Naive thymus-derived CD8-positive, alpha-beta T cell (primary cell): ENCODE measurements at regions not wholly inside any gene's neighbourhood (a gene's known extent, or its start where the extent isn't known, plus 50 kb on each side); places are given as distances from the start of the nearest gene placed in this dataset.

Experiments
- ATAC-seq, 2 donors: fragments of 150-1000 bp; cut with Tn5 transposase in 1 of 2; sonication (Bioruptor Pico), chemical (Tn5 transposase) in 1 of 2; 1 replicate in 1 of 2; 2 replicates in 1 of 2; pipeline ENCODE4 v1.10.0; 2021; ENCODE audit warnings: mild to moderate bottlenecking in 2 of 2, moderate library complexity in 2 of 2
- POLR2A ChIA-PET: fragments of 350-600 bp; sonication (Branson Sonifier 250); formaldehyde crosslinking; loops from one replicate; lab custom pipeline; 2021; ENCODE audit warnings: antibody characterized with exemption; lab: Charles Lee
- DNase-seq, 10 donors: peaks; one replicate each; pipeline versions ENCODE4 v3.0.0 to v3.0.0-alpha.2; 2020 to 2022
- H3K27ac Mint-ChIP-seq, 10 donors: one replicate each; pipeline ENCODE4 v1.8.0; 2020 to 2022; ENCODE audit warnings: mild to moderate bottlenecking in 10 of 10, mixed read lengths in 10 of 10, moderate library complexity in 4 of 10, inconsistent platforms in 1 of 10
- H3K27me3 Mint-ChIP-seq, 5 donors: one replicate each; pipeline ENCODE4 v1.8.0; 2021 to 2022; ENCODE audit warnings: mixed read lengths in 5 of 5
- H3K36me3 Mint-ChIP-seq, 3 donors: one replicate each; pipeline ENCODE4 v1.8.0; 2020 to 2022; ENCODE audit warnings: mixed read lengths in 3 of 3, mild to moderate bottlenecking in 2 of 3, inconsistent platforms in 1 of 3
- H3K4me1 Mint-ChIP-seq, 4 donors: one replicate each; pipeline ENCODE4 v1.8.0; 2021 to 2022; ENCODE audit warnings: mixed read lengths in 4 of 4
- H3K4me3 Mint-ChIP-seq, 10 donors: one replicate each; pipeline ENCODE4 v1.8.0; 2020 to 2022; ENCODE audit warnings: mild to moderate bottlenecking in 10 of 10, mixed read lengths in 10 of 10, moderate library complexity in 6 of 10, inconsistent platforms in 1 of 10
- H3K9me3 Mint-ChIP-seq, 9 donors: one replicate each; pipeline ENCODE4 v1.8.0; 2020 to 2022; ENCODE audit warnings: mixed read lengths in 9 of 9, mild to moderate bottlenecking in 3 of 9, inconsistent platforms in 1 of 9, moderate library complexity in 1 of 9

GRCh38 chr1:55618199-55618598, 403.0 kb upstream of the USP24 start:
- Mint-ChIP-seq H3K27ac (no peak overlapping the region), H3K9me3 (peaks cover 0 to 20% (median 2%) of the 10 kb centered on the region in 9 donors), H3K27me3 (peaks cover 5 to 39% (median 17%) of the 10 kb centered on the region in 5 donors), H3K4me3 (no peak overlapping the region), H3K4me1 (no peaks in the 10 kb centered on the region), H3K36me3 (peaks cover 0 to 5% (median 0%) of the 10 kb centered on the region in 3 donors)
- POLR2A ChIA-PET: no interaction called here
- DNase-seq: no peak
- no peak for ATAC-seq

- ATAC-seq (no peak), DNase-seq (no peak)
- Mint-ChIP-seq H3K36me3 (peaks cover 0 to 5% (median 0%) of the 10 kb centered on the region in 3 donors), H3K27ac (no peak overlapping the region), H3K9me3 (peaks cover 0 to 20% (median 2%) of the 10 kb centered on the region in 9 donors), H3K4me1 (no peaks in the 10 kb centered on the region), H3K27me3 (peaks cover 5 to 47% (median 17%) of the 10 kb centered on the region in 5 donors), H3K4me3 (no peak overlapping the region)
- POLR2A ChIA-PET: no interaction called here
Measured at GRCh38 chr1:55617288-55617982, 402.3 kb upstream of the USP24 start.

GRCh38 chr1:55612988-55613387, 397.8 kb upstream of the USP24 start:
- Mint-ChIP-seq H3K9me3 (peaks cover 0 to 14% (median 3%) of the 10 kb centered on the region in 9 donors), H3K27me3 (peaks cover 3 to 50% (median 16%) of the 10 kb centered on the region in 5 donors), H3K4me3 (no peak overlapping the region), H3K36me3 (no peaks in the 10 kb centered on the region), H3K4me1 (no peaks in the 10 kb centered on the region), H3K27ac (no peak overlapping the region)
- ATAC-seq: no peak
- POLR2A ChIA-PET: no interaction called here
- DNase-seq: no peak

GRCh38 chr1:55611123-55611522, 396.0 kb upstream of the USP24 start:
- Mint-ChIP-seq H3K4me1 (no peaks in the 10 kb centered on the region), H3K27ac (no peak overlapping the region), H3K27me3 (peaks cover 3 to 50% (median 20%) of the 10 kb centered on the region in 5 donors), H3K36me3 (no peaks in the 10 kb centered on the region), H3K4me3 (no peak overlapping the region), H3K9me3 (peaks cover 0 to 9% (median 3%) of the 10 kb centered on the region in 9 donors)
- ATAC-seq: no peak
- DNase-seq: no peak
- POLR2A ChIA-PET: no interaction called here

- H3K4me1 Mint-ChIP-seq: no peaks in the 10 kb centered on the region
- POLR2A ChIA-PET: no interaction called here
- no peak overlapping the region for H3K27ac Mint-ChIP-seq
- peaks cover 3 to 42% (median 17%) of the 10 kb centered on the region in 5 donors for H3K27me3 Mint-ChIP-seq
- DNase-seq: no peak
- H3K36me3 Mint-ChIP-seq: no peaks in the 10 kb centered on the region
- no peak overlapping the region for H3K4me3 Mint-ChIP-seq
- no peak for ATAC-seq
- H3K9me3 Mint-ChIP-seq: peaks cover 0 to 6% (median 2%) of the 10 kb centered on the region in 9 donors
Measured at GRCh38 chr1:55610203-55610602, 395.0 kb upstream of the USP24 start.

- POLR2A ChIA-PET: no interaction called here
- H3K27ac Mint-ChIP-seq: no peak overlapping the region
- no peak overlapping the region for H3K4me3 Mint-ChIP-seq
- no peak for DNase-seq
- no peaks in the 10 kb centered on the region for H3K36me3 Mint-ChIP-seq
- peaks cover 3 to 41% (median 16%) of the 10 kb centered on the region in 5 donors for H3K27me3 Mint-ChIP-seq
- H3K4me1 Mint-ChIP-seq: no peaks in the 10 kb centered on the region
- peaks cover 0 to 6% (median 2%) of the 10 kb centered on the region in 9 donors for H3K9me3 Mint-ChIP-seq
- ATAC-seq: no peak
Measured at GRCh38 chr1:55609630-55610029, 394.5 kb upstream of the USP24 start.

GRCh38 chr1:55605155-55605554, 390.0 kb upstream of the USP24 start:
- no peak for DNase-seq
- Mint-ChIP-seq H3K4me3 (no peak overlapping the region), H3K27me3 (peaks cover 3 to 27% (median 16%) of the 10 kb centered on the region in 5 donors), H3K9me3 (peaks cover 0 to 6% (median 2%) of the 10 kb centered on the region in 9 donors), H3K27ac (no peak overlapping the region), H3K36me3 (no peaks in the 10 kb centered on the region), H3K4me1 (no peaks in the 10 kb centered on the region)
- no peak for ATAC-seq
- POLR2A ChIA-PET: no interaction called here

GRCh38 chr1:55604749-55605148, 389.6 kb upstream of the USP24 start:
- H3K4me3 Mint-ChIP-seq: no peak overlapping the region
- H3K27ac Mint-ChIP-seq: no peak overlapping the region
- POLR2A ChIA-PET: no interaction called here
- ATAC-seq (no peak), DNase-seq (no peak)
- H3K36me3 Mint-ChIP-seq: no peaks in the 10 kb centered on the region
- H3K27me3 Mint-ChIP-seq: peaks cover 4 to 29% (median 19%) of the 10 kb centered on the region in 5 donors
- no peaks in the 10 kb centered on the region for H3K4me1 Mint-ChIP-seq
- peaks cover 0 to 6% (median 2%) of the 10 kb centered on the region in 9 donors for H3K9me3 Mint-ChIP-seq

- POLR2A ChIA-PET: no interaction called here
- no peaks in the 10 kb centered on the region for H3K4me1 Mint-ChIP-seq
- no peaks in the 10 kb centered on the region for H3K36me3 Mint-ChIP-seq
- H3K9me3 Mint-ChIP-seq: peaks cover 0 to 6% (median 2%) of the 10 kb centered on the region in 9 donors
- no peak overlapping the region for H3K27ac Mint-ChIP-seq
- no peak for ATAC-seq
- H3K27me3 Mint-ChIP-seq: peaks cover 5 to 31% (median 22%) of the 10 kb centered on the region in 5 donors
- DNase-seq: no peak
- no peak overlapping the region for H3K4me3 Mint-ChIP-seq
Measured at GRCh38 chr1:55604179-55604578, 389.0 kb upstream of the USP24 start.

GRCh38 chr1:55600242-55600641, 385.1 kb upstream of the USP24 start:
- H3K9me3 Mint-ChIP-seq: peaks cover 0 to 17% (median 9%) of the 10 kb centered on the region in 9 donors
- POLR2A ChIA-PET: no interaction called here
- no peak for ATAC-seq
- peaks cover 7 to 22% (median 15%) of the 10 kb centered on the region in 5 donors for H3K27me3 Mint-ChIP-seq
- no peak overlapping the region for H3K27ac Mint-ChIP-seq
- H3K4me3 Mint-ChIP-seq: no peak overlapping the region
- H3K36me3 Mint-ChIP-seq: no peaks in the 10 kb centered on the region
- DNase-seq: no peak
- H3K4me1 Mint-ChIP-seq: no peaks in the 10 kb centered on the region

GRCh38 chr1:55597910-55598309, 382.7 kb upstream of the USP24 start:
- POLR2A ChIA-PET: no interaction called here
- no peak for ATAC-seq
- Mint-ChIP-seq H3K27me3 (peaks cover 8 to 22% (median 16%) of the 10 kb centered on the region in 5 donors), H3K4me1 (no peaks in the 10 kb centered on the region), H3K27ac (no peak overlapping the region), H3K36me3 (no peaks in the 10 kb centered on the region), H3K9me3 (peaks cover 0 to 17% (median 9%) of the 10 kb centered on the region in 9 donors), H3K4me3 (no peak overlapping the region)
- DNase-seq: no peak

- DNase-seq: no peak
- Mint-ChIP-seq H3K4me1 (no peaks in the 10 kb centered on the region), H3K4me3 (no peak overlapping the region), H3K27ac (no peak overlapping the region), H3K36me3 (no peaks in the 10 kb centered on the region), H3K27me3 (peaks cover 3 to 12% (median 5%) of the 10 kb centered on the region in 5 donors), H3K9me3 (peaks cover 0 to 17% (median 7%) of the 10 kb centered on the region in 9 donors)
- ATAC-seq: no peak
- POLR2A ChIA-PET: no interaction called here
Measured at GRCh38 chr1:55594701-55595100, 379.5 kb upstream of the USP24 start.

GRCh38 chr1:55593298-55593697, 378.1 kb upstream of the USP24 start:
- POLR2A ChIA-PET: no interaction called here
- Mint-ChIP-seq H3K36me3 (no peaks in the 10 kb centered on the region), H3K9me3 (peaks cover 0 to 17% (median 7%) of the 10 kb centered on the region in 9 donors), H3K4me3 (no peak overlapping the region), H3K27ac (no peak overlapping the region), H3K27me3 (peaks cover 1 to 12% (median 4%) of the 10 kb centered on the region in 5 donors), H3K4me1 (no peaks in the 10 kb centered on the region)
- no peak for ATAC-seq
- no peak for DNase-seq
